ENCODE measurements at regions not wholly inside any gene's neighbourhood (a gene's known extent, or its start where the extent isn't known, plus 50 kb on each side); places are given as distances from the start of the nearest gene placed in this dataset.
"Not testable (repeated sequence)": the region's sequence is repeated elsewhere in the genome, so short reads cannot be mapped to it uniquely, and the experiment has no call there.

GRCh38 chr4:57205580-57205979 is 95.4 kb upstream of the IGFBP7 start:
- no peak for FAIRE-seq

DNA sequence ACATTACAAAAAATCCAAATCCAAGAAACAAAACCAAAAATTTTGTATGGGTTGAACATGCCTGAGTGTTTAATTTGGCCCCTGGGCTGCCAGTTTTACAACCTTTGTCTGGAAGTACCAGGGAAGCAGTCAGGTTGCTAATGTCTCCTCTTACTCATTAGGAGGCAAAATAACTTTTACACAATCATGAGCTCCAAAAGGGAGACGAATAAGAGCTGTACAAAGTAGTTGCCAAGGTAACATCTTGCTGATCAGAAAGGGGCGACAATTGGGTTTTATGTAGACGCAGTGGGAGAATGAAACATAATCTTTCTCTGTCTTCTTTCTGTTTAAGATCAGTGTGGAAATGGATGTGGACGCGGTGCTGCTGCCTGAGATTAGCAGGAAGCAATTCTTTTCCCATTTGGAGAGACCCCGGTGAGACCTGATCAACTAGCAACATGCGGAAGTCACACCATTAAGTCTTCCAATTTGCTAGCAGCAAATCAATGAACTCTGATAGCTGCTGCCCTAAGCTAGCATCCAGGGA is 90.7 kb upstream of the IGFBP7 start:
- no peak for FAIRE-seq

GRCh38 chr4:57199267-57199666 is 89.1 kb upstream of the IGFBP7 start:
- FAIRE-seq = no peak

GRCh38 chr4:57195622-57196021 is 85.4 kb upstream of the IGFBP7 start:
- no peak for FAIRE-seq

GRCh38 chr4:57194068-57194611 is 84.0 kb upstream of the IGFBP7 start:
- FAIRE-seq = no peak

- no peak for FAIRE-seq
Observed at GRCh38 chr4:57193209-57193810, 83.1 kb upstream of the IGFBP7 start.

- no peak for FAIRE-seq
Observed at GRCh38 chr4:57191523-57192034, 81.4 kb upstream of the IGFBP7 start.

- FAIRE-seq = no peak
Observed at GRCh38 chr4:57190601-57191481, 80.7 kb upstream of the IGFBP7 start.

DNA sequence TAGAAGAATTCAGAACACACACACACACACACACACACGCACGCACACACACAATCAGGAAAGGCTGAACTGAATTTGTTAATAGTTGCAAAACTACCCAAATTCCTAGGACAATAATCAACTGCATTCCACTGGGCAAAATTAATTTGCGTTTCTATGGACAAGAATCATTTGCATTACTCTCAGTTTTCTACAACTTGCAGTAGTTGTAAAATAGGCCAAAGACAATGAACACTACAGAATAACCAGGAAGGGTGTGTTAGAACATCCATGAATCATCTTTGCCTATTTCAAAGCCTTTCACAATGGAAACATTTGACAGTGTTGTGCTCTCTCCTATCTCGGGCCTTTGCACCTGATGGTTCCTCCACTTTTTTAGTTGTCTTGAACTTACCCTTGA is 77.1 kb upstream of the IGFBP7 start:
- no peak for FAIRE-seq

- no peak for FAIRE-seq
Observed at GRCh38 chr4:57184378-57185029, 74.3 kb upstream of the IGFBP7 start.

DNA sequence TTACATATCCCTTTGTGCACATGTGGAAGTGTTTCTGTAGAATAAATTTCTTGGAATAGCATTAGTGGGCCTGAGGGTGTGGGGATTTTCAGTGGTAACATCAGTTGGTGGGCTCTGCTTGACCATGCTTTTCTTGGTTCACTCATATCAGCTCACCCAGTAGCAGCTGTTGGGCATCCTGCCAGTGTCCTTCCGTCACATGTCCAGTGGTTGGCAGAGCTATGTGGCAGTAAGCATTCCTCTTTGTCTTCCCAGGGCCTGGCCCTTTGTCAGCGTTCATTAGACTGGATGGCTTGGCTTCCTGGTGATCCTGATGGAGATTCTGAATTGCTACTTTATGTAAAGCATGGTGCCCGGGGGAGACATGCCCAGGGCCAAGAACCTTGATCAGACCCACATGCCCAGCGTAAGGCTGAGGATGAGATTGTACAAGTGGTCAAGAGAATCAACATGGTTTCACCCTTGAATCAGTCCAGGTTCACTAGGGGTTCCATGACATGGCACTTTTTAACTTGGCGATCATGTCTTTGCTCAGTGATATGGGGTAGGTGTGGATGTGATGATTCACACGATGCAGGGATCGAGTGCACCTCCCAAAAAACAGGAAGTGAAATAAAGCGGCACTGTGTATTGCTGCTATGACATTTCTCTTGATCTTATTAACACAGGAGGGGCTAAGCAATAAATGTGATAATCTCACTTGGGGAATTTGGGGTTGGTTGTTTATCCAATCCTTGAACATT is 72.1 kb upstream of the IGFBP7 start:
- no peak for FAIRE-seq

DNA sequence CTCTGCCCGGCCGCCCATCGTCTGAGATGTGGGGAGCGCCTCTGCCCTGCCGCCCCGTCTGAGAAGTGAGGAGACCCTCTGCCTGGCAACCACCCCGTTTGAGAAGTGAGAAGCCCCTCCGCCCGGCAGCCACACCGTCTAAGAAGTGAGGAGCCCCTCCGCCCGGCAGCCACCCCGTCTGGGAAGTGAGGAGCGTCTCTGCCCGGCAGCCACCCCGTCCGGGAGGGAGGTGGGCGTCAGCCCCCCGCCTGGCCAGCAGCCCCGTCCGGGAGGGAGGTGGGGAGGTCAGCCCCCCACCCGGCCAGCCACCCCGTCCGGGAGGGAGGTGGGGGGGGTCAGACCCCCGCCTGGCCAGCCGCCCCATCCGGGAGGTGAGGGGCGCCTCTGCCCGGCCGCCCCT is 63.0 kb upstream of the IGFBP7 start:
- not testable (repeated sequence) for FAIRE-seq

DNA sequence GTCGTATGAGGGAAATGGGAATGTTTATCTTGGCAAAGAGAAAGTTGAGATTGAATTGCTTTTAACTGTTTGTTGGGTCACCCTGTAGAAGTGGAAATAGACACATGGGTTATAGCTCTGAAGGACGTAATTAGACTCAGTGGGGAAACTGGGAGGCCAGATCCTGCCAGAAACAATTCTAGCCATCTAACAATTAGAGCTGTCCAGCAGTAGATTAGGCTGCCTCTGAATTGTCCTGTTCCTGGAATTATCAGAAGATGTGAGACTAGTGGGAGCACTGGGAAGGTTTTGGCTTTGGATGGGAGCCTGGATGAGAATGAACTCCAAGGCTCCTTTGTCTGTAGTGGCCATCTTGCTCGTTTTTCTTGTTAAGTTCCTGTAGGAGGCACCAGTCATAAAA is 61.9 kb upstream of the IGFBP7 start:
- FAIRE-seq = no peak

GRCh38 chr4:57168982-57169381 is 58.8 kb upstream of the IGFBP7 start:
- no peak for FAIRE-seq

- peak; percentile 83 for FAIRE-seq
Observed at GRCh38 chr4:57163530-57164459, 53.6 kb upstream of the IGFBP7 start.

DNA sequence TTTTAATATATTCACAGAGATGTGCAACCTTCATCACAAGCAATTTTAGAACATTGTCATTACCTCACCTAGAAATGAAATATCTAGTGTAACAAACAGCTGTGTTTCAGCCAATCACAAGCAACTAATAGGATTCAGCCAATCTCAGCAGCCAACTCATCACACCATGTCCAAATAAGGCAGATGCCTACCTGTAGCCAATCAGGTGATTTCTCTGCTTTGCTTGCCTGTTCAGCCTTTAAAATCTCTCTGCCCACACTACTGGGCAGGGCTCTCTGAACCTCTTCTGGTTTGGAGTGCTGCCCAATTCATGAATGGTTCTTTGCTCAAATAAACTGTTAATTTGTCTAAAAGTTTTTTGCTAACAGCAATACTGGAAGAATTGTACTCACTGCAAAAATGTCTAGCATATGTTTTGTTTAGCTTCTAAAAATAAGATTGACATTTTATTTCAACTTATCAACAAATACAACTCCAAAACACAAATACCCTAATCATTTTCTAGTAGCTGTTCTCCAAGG is 52.4 kb upstream of the IGFBP7 start:
- FAIRE-seq = no peak

Measured in endometrium (tissue), 2 donors.